ENCODE measurements at regions not wholly inside any gene's neighbourhood (a gene's known extent, or its start where the extent isn't known, plus 50 kb on each side); places are given as distances from the start of the nearest gene placed in this dataset.

GRCh38 chrX:45553417-45553816, 352.7 kb upstream of the DIPK2B start:
- TF ChIP-seq, protein P1, sequence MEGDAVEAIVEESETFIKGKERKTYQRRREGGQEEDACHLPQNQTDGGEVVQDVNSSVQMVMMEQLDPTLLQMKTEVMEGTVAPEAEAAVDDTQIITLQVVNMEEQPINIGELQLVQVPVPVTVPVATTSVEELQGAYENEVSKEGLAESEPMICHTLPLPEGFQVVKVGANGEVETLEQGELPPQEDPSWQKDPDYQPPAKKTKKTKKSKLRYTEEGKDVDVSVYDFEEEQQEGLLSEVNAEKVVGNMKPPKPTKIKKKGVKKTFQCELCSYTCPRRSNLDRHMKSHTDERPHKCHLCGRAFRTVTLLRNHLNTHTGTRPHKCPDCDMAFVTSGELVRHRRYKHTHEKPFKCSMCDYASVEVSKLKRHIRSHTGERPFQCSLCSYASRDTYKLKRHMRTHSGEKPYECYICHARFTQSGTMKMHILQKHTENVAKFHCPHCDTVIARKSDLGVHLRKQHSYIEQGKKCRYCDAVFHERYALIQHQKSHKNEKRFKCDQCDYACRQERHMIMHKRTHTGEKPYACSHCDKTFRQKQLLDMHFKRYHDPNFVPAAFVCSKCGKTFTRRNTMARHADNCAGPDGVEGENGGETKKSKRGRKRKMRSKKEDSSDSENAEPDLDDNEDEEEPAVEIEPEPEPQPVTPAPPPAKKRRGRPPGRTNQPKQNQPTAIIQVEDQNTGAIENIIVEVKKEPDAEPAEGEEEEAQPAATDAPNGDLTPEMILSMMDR (IDR thresholded peaks at IDR 0.05; ENCODE audit: extremely low read depth in 1 of 2, insufficient read depth in 1 of 2, low read depth in 1 of 2, low read length in 2 of 2): no peak
- TF ChIP-seq POLR2AphosphoS5 (IDR thresholded peaks at IDR 0.05; ENCODE audit: insufficient read depth, low read depth, low read length): no peak
- no peak for TF ChIP-seq EZH2 (IDR thresholded peaks at IDR 0.05; ENCODE audit: borderline replicate concordance, low read depth, low read length, severe bottlenecking)
